T follicular helper cell (primary cell): ENCODE measurements at regions not wholly inside any gene's neighbourhood (a gene's known extent, or its start where the extent isn't known, plus 50 kb on each side); places are given as distances from the start of the nearest gene placed in this dataset.

Experiments used
- DNase-seq: peaks from one replicate; pipeline ENCODE4 v3.0.0-alpha.2; 2020; ENCODE audit warnings: low read depth

- no peak for DNase-seq
These were observed 2141.9 kb upstream of the AGA start for GRCh38 chr4:179584101-179584500.

- DNase-seq = no peak
These were observed 2143.5 kb upstream of the AGA start for GRCh38 chr4:179585761-179586160.

- no peak for DNase-seq
These were observed 2144.2 kb upstream of the AGA start for GRCh38 chr4:179586460-179586859.

GRCh38 chr4:179595671-179596410 is 2153.6 kb upstream of the AGA start:
- no peak for DNase-seq

- DNase-seq = no peak
These were observed 2154.4 kb upstream of the AGA start for GRCh38 chr4:179596621-179597020.

GRCh38 chr4:179597301-179597700 is 2155.1 kb upstream of the AGA start:
- no peak for DNase-seq

GRCh38 chr4:179601671-179602070 is 2159.4 kb upstream of the AGA start:
- DNase-seq = no peak

GRCh38 chr4:179605196-179605595 is 2163.0 kb upstream of the AGA start:
- no peak for DNase-seq

- no peak for DNase-seq
These were observed 2164.8 kb upstream of the AGA start for GRCh38 chr4:179607003-179607402.

- DNase-seq = no peak
These were observed 2173.5 kb upstream of the AGA start for GRCh38 chr4:179615704-179616103.

GRCh38 chr4:179618966-179619365 is 2176.7 kb upstream of the AGA start:
- DNase-seq = no peak

- no peak for DNase-seq
These were observed 2182.5 kb upstream of the AGA start for GRCh38 chr4:179624768-179625181.

GRCh38 chr4:179625406-179625805 is 2183.2 kb upstream of the AGA start:
- DNase-seq = no peak

GRCh38 chr4:179626687-179627086 is 2184.4 kb upstream of the AGA start:
- no peak for DNase-seq

GRCh38 chr4:179631321-179631720 is 2189.1 kb upstream of the AGA start:
- DNase-seq = no peak

- DNase-seq = no peak
These were observed 2192.6 kb upstream of the AGA start for GRCh38 chr4:179634862-179635261.

GRCh38 chr4:179662522-179662921 is 2220.3 kb upstream of the AGA start:
- no peak for DNase-seq

GRCh38 chr4:179663641-179664429 is 2221.6 kb upstream of the AGA start:
- DNase-seq = no peak

- no peak for DNase-seq
These were observed 2222.3 kb upstream of the AGA start for GRCh38 chr4:179664430-179665027.

GRCh38 chr4:179666226-179666625 is 2224.0 kb upstream of the AGA start:
- no peak for DNase-seq

GRCh38 chr4:179671609-179672008 is 2229.4 kb upstream of the AGA start:
- no peak for DNase-seq

GRCh38 chr4:179678093-179678814 is 2236.0 kb upstream of the AGA start:
- no peak for DNase-seq
